ENCODE measurements at regions not wholly inside any gene's neighbourhood (a gene's known extent, or its start where the extent isn't known, plus 50 kb on each side); places are given as distances from the start of the nearest gene placed in this dataset.

- no peak for DNase-seq
Measured at GRCh38 chr18:45169610-45170009, 445.7 kb upstream of the SLC14A2 start.

- no peak for DNase-seq
Measured at GRCh38 chr18:45171679-45172191, 443.5 kb upstream of the SLC14A2 start.

- no peak for DNase-seq
Measured at GRCh38 chr18:45173327-45173726, 441.9 kb upstream of the SLC14A2 start.

GRCh38 chr18:45173799-45174519, 441.3 kb upstream of the SLC14A2 start:
- no peak for DNase-seq

- no peak for DNase-seq
Measured at GRCh38 chr18:45174629-45175136, 440.6 kb upstream of the SLC14A2 start.

- DNase-seq = no peak
Measured at GRCh38 chr18:45175511-45175910, 439.8 kb upstream of the SLC14A2 start.

- DNase-seq = no peak
Measured at GRCh38 chr18:45186832-45187231, 428.4 kb upstream of the SLC14A2 start.

GRCh38 chr18:45191795-45192194, 423.5 kb upstream of the SLC14A2 start:
- no peak for DNase-seq

GRCh38 chr18:45197526-45197970, 417.7 kb upstream of the SLC14A2 start:
- DNase-seq = peak; percentile 27

- DNase-seq = no peak
Measured at GRCh38 chr18:45198526-45198925, 416.8 kb upstream of the SLC14A2 start.

- no peak for DNase-seq
Measured at GRCh38 chr18:45201029-45201428, 414.2 kb upstream of the SLC14A2 start.

GRCh38 chr18:45201489-45201888, 413.8 kb upstream of the SLC14A2 start:
- no peak for DNase-seq

GRCh38 chr18:45202061-45202460, 413.2 kb upstream of the SLC14A2 start:
- no peak for DNase-seq

GRCh38 chr18:45203677-45204076, 411.6 kb upstream of the SLC14A2 start:
- DNase-seq = no peak

GRCh38 chr18:45207328-45207727, 407.9 kb upstream of the SLC14A2 start:
- DNase-seq = no peak

- DNase-seq = no peak
Measured at GRCh38 chr18:45208164-45208563, 407.1 kb upstream of the SLC14A2 start.

- peak; percentile 84 for DNase-seq
Measured at GRCh38 chr18:45212181-45213039, 402.9 kb upstream of the SLC14A2 start.

- no peak for DNase-seq
Measured at GRCh38 chr18:45213040-45213333, 402.3 kb upstream of the SLC14A2 start.

GRCh38 chr18:45218436-45218835, 396.8 kb upstream of the SLC14A2 start:
- no peak for DNase-seq

- DNase-seq = no peak
Measured at GRCh38 chr18:45221363-45221762, 393.9 kb upstream of the SLC14A2 start.

- DNase-seq = no peak
Measured at GRCh38 chr18:45222180-45222579, 393.1 kb upstream of the SLC14A2 start.

GRCh38 chr18:45227001-45227742, 388.1 kb upstream of the SLC14A2 start:
- DNase-seq = no peak

GRCh38 chr18:45228796-45229388, 386.4 kb upstream of the SLC14A2 start:
- DNase-seq = no peak

All from stimulated activated CD4-positive, alpha-beta T cell treated with anti-CD3 and anti-CD28 coated beads, Interleukin-15, amount 100 ng/mL, for 24 hours (primary cell).